GM10266 (cell line): ENCODE measurements at regions not wholly inside any gene's neighbourhood (a gene's known extent, or its start where the extent isn't known, plus 50 kb on each side); places are given as distances from the start of the nearest gene placed in this dataset.
A peak's percentile ranks its signal among the peaks of the same experiment; 100 is the strongest.

Source experiments
- DNase-seq: peaks from one replicate; pipeline ENCODE4 v3.0.0; 2012; ENCODE audit errors: extremely low spot score
- CTCF ChIP-seq: IDR thresholded peaks from 2 replicates; pipeline ENCODE4 v1.5.1; 2012; ENCODE audit warnings: mild to moderate bottlenecking, low read depth; ENCODE audit not compliant: control insufficient read depth, insufficient read depth; ENCODE audit errors: missing control alignments

GRCh38 chr9:93823245-93824072 lies 131.7 kb downstream of the BARX1 start:
- peak; percentile 5 for DNase-seq
- no peak for TF ChIP-seq CTCF

GRCh38 chr9:93822229-93822628 lies 132.9 kb downstream of the BARX1 start:
- TF ChIP-seq CTCF, result no peak
- DNase-seq, result peak; percentile 4

GRCh38 chr9:93821307-93821703 lies 133.8 kb downstream of the BARX1 start:
- TF ChIP-seq CTCF, result no peak

GRCh38 chr9:93820667-93821306 lies 134.4 kb downstream of the BARX1 start:
- DNase-seq, result peak; percentile 17
- no peak for TF ChIP-seq CTCF

More at GRCh38 chr9:93821307-93821703, 133.8 kb downstream of the BARX1 start:
- peak; percentile 2 for DNase-seq

- TF ChIP-seq CTCF, result no peak
Measured at GRCh38 chr9:93819905-93820304, 135.2 kb downstream of the BARX1 start.

GRCh38 chr9:93818827-93819472 lies 136.2 kb downstream of the BARX1 start:
- TF ChIP-seq CTCF, result no peak
- DNase-seq, result no peak

More at GRCh38 chr9:93819905-93820304, 135.2 kb downstream of the BARX1 start:
- DNase-seq, result no peak
